Bronchial epithelial cell (primary cell): ENCODE measurements at regions not wholly inside any gene's neighbourhood (a gene's known extent, or its start where the extent isn't known, plus 50 kb on each side); places are given as distances from the start of the nearest gene placed in this dataset.
A peak's percentile ranks its signal among the peaks of the same experiment; 100 is the strongest.

Experiments used
- DNase-seq: peaks from one replicate; pipeline ENCODE4 v3.0.0-alpha.2; 2010; ENCODE audit warnings: low read depth
- FAIRE-seq: peaks from 2 replicates; lab custom pipeline; 2011; peaks lifted over from hg19 to GRCh38; lab: Jason Lieb, UNC
- H3K27me3 ChIP-seq: 2 replicates; pipeline ENCODE4 v1.5.1; 2011; ENCODE audit warnings: low read length; ENCODE audit not compliant: control insufficient read depth, insufficient read depth
- H3K36me3 ChIP-seq: 2 replicates; pipeline ENCODE4 v1.5.1; 2011; ENCODE audit warnings: low read length; ENCODE audit not compliant: control insufficient read depth, insufficient read depth
- H3K4me3 ChIP-seq: 2 replicates; pipeline ENCODE4 v1.5.1; 2011; ENCODE audit warnings: mild to moderate bottlenecking, low read depth, low read length, control low read depth
- CTCF ChIP-seq: IDR thresholded peaks from 2 replicates; pipeline ENCODE4 v1.5.1; 2011; ENCODE audit warnings: mild to moderate bottlenecking, moderate library complexity, low read length, control low read depth, inconsistent platforms; ENCODE audit not compliant: insufficient read depth, severe bottlenecking

GRCh38 chr7:13433946-13434345, 555.5 kb downstream of the ETV1 start:
- no peak for FAIRE-seq
- Histone ChIP-seq H3K27me3 (no peaks in the 10 kb centered on the region), H3K4me3 (no peak overlapping the region), H3K36me3 (no peaks in the 10 kb centered on the region)
- no peak for DNase-seq
- no peak for TF ChIP-seq CTCF

- H3K36me3 ChIP-seq = no peaks in the 10 kb centered on the region
- H3K27me3 ChIP-seq = no peaks in the 10 kb centered on the region
- H3K4me3 ChIP-seq = no peak overlapping the region
- FAIRE-seq = no peak
- TF ChIP-seq CTCF = no peak
- DNase-seq = peak; percentile 29
Observed at GRCh38 chr7:13442226-13442625, 547.2 kb downstream of the ETV1 start.

GRCh38 chr7:13447637-13448036, 541.8 kb downstream of the ETV1 start:
- no peak for FAIRE-seq
- no peak for DNase-seq
- H3K36me3 ChIP-seq = no peaks in the 10 kb centered on the region
- H3K27me3 ChIP-seq = no peaks in the 10 kb centered on the region
- H3K4me3 ChIP-seq = no peak overlapping the region
- TF ChIP-seq CTCF = no peak

GRCh38 chr7:13448243-13448642, 541.2 kb downstream of the ETV1 start:
- Histone ChIP-seq H3K36me3 (no peaks in the 10 kb centered on the region), H3K4me3 (no peak overlapping the region), H3K27me3 (no peaks in the 10 kb centered on the region)
- no peak for DNase-seq
- FAIRE-seq = no peak
- no peak for TF ChIP-seq CTCF

GRCh38 chr7:13449460-13449859, 540.0 kb downstream of the ETV1 start:
- Histone ChIP-seq H3K27me3 (no peaks in the 10 kb centered on the region), H3K4me3 (no peak overlapping the region), H3K36me3 (no peaks in the 10 kb centered on the region)
- FAIRE-seq (no peak), DNase-seq (no peak)
- TF ChIP-seq CTCF = no peak

- FAIRE-seq (no peak), DNase-seq (no peak)
- Histone ChIP-seq H3K4me3 (no peak overlapping the region), H3K27me3 (no peaks in the 10 kb centered on the region), H3K36me3 (no peaks in the 10 kb centered on the region)
- TF ChIP-seq CTCF = no peak
Observed at GRCh38 chr7:13454916-13455592, 534.4 kb downstream of the ETV1 start.
